Activated naive CD4-positive, alpha-beta T cell treated with anti-CD3 and anti-CD28 coated beads, Interleukin-2, amount 10 ng/mL, durations not matched to agents 7 days and 5 days (primary cell): ENCODE measurements at regions not wholly inside any gene's neighbourhood (a gene's known extent, or its start where the extent isn't known, plus 50 kb on each side); places are given as distances from the start of the nearest gene placed in this dataset.
"Not testable (repeated sequence)": the region's sequence is repeated elsewhere in the genome, so short reads cannot be mapped to it uniquely, and the experiment has no call there.

Experiments used
- CTCF ChIA-PET: fragments of 350-600 bp; sonication (Branson Sonifier 250); formaldehyde crosslinking; loops from one replicate; lab custom pipeline; 2021; ENCODE audit warnings: antibody characterized with exemption; lab: Charles Lee
- DNase-seq: peaks from one replicate; pipeline ENCODE4 v3.0.0-alpha.2; 2020
- H3K27ac Mint-ChIP-seq: one replicate; pipeline ENCODE4 v1.8.0; 2021; ENCODE audit warnings: mild to moderate bottlenecking, moderate library complexity, mixed read lengths
- H3K27me3 Mint-ChIP-seq: one replicate; pipeline ENCODE4 v1.8.0; 2021; ENCODE audit warnings: mild to moderate bottlenecking, mixed read lengths
- H3K36me3 Mint-ChIP-seq: one replicate; pipeline ENCODE4 v1.8.0; 2021; ENCODE audit warnings: mixed read lengths
- H3K4me1 Mint-ChIP-seq: one replicate; pipeline ENCODE4 v1.8.0; 2021; ENCODE audit warnings: mixed read lengths
- H3K4me3 Mint-ChIP-seq: one replicate; pipeline ENCODE4 v1.8.0; 2021; ENCODE audit warnings: mild to moderate bottlenecking, moderate library complexity, mixed read lengths
- H3K9me3 Mint-ChIP-seq: one replicate; pipeline ENCODE4 v1.8.0; 2021; ENCODE audit warnings: mixed read lengths

- H3K27ac Mint-ChIP-seq = no peak overlapping the region
- H3K4me1 Mint-ChIP-seq = no peaks in the 10 kb centered on the region
- H3K27me3 Mint-ChIP-seq = no peaks in the 10 kb centered on the region
- CTCF ChIA-PET = interaction anchor here (0.6 to 1.1 kb wide), 2 partner anchors 11 to 487 kb away, joined by 3 read pairs; no protein-coding TSS in a partner anchor
- no peaks in the 10 kb centered on the region for H3K36me3 Mint-ChIP-seq
- H3K9me3 Mint-ChIP-seq = no peaks in the 10 kb centered on the region
- no peak for DNase-seq
- H3K4me3 Mint-ChIP-seq = no peak overlapping the region
Observed at GRCh38 chr21:28419811-28420210, 572.9 kb downstream of the LTN1 start.

- CTCF ChIA-PET = interaction anchor here (1.1 kb wide), 1 partner anchor 12 kb away, joined by 3 read pairs; no protein-coding TSS in a partner anchor
- H3K4me1 Mint-ChIP-seq = no peaks in the 10 kb centered on the region
- H3K27me3 Mint-ChIP-seq = no peaks in the 10 kb centered on the region
- H3K36me3 Mint-ChIP-seq = no peaks in the 10 kb centered on the region
- DNase-seq = no peak
- H3K4me3 Mint-ChIP-seq = no peak overlapping the region
- no peak overlapping the region for H3K27ac Mint-ChIP-seq
- no peaks in the 10 kb centered on the region for H3K9me3 Mint-ChIP-seq
Observed at GRCh38 chr21:28418726-28419514, 573.8 kb downstream of the LTN1 start.

GRCh38 chr21:28410256-28410655, 582.4 kb downstream of the LTN1 start:
- CTCF ChIA-PET = no interaction called here
- Mint-ChIP-seq H3K27me3 (no peaks in the 10 kb centered on the region), H3K27ac (no peak overlapping the region), H3K4me1 (no peaks in the 10 kb centered on the region), H3K36me3 (no peaks in the 10 kb centered on the region), H3K4me3 (no peak overlapping the region), H3K9me3 (no peaks in the 10 kb centered on the region)
- DNase-seq = no peak

GRCh38 chr21:28402616-28402989, 590.1 kb downstream of the LTN1 start:
- H3K27ac Mint-ChIP-seq = no peak overlapping the region
- no peak overlapping the region for H3K4me3 Mint-ChIP-seq
- CTCF ChIA-PET = no interaction called here

GRCh38 chr21:28397040-28397439, 595.6 kb downstream of the LTN1 start:
- peaks cover 6% of the 10 kb centered on the region for H3K9me3 Mint-ChIP-seq
- CTCF ChIA-PET = no interaction called here
- H3K4me1 Mint-ChIP-seq = no peaks in the 10 kb centered on the region
- no peaks in the 10 kb centered on the region for H3K27me3 Mint-ChIP-seq
- DNase-seq = no peak
- no peak overlapping the region for H3K27ac Mint-ChIP-seq
- no peaks in the 10 kb centered on the region for H3K36me3 Mint-ChIP-seq
- no peak overlapping the region for H3K4me3 Mint-ChIP-seq

More at GRCh38 chr21:28402616-28402989, 590.1 kb downstream of the LTN1 start:
- Mint-ChIP-seq H3K36me3 (no peaks in the 10 kb centered on the region), H3K27me3 (no peaks in the 10 kb centered on the region), H3K4me1 (no peaks in the 10 kb centered on the region), H3K9me3 (no peaks in the 10 kb centered on the region)
- no peak for DNase-seq

- H3K4me1 Mint-ChIP-seq = no peaks in the 10 kb centered on the region
- CTCF ChIA-PET = no interaction called here
- H3K27me3 Mint-ChIP-seq = no peaks in the 10 kb centered on the region
- no peak for DNase-seq
- no peak overlapping the region for H3K4me3 Mint-ChIP-seq
- H3K9me3 Mint-ChIP-seq = peaks cover 6% of the 10 kb centered on the region
- H3K27ac Mint-ChIP-seq = no peak overlapping the region
- no peaks in the 10 kb centered on the region for H3K36me3 Mint-ChIP-seq
Observed at GRCh38 chr21:28396421-28396820, 596.3 kb downstream of the LTN1 start.

GRCh38 chr21:28393279-28393678, 599.4 kb downstream of the LTN1 start:
- Mint-ChIP-seq H3K27me3 (no peaks in the 10 kb centered on the region), H3K36me3 (no peaks in the 10 kb centered on the region), H3K4me3 (no peak overlapping the region), H3K9me3 (peaks cover 6% of the 10 kb centered on the region), H3K4me1 (no peaks in the 10 kb centered on the region), H3K27ac (no peak overlapping the region)
- no peak for DNase-seq
- CTCF ChIA-PET = no interaction called here

- Mint-ChIP-seq H3K27me3 (no peaks in the 10 kb centered on the region), H3K4me1 (no peaks in the 10 kb centered on the region), H3K27ac (no peak overlapping the region), H3K36me3 (no peaks in the 10 kb centered on the region), H3K9me3 (peaks cover 6% of the 10 kb centered on the region), H3K4me3 (no peak overlapping the region)
- no peak for DNase-seq
- CTCF ChIA-PET = no interaction called here
Observed at GRCh38 chr21:28391938-28392849, 600.5 kb downstream of the LTN1 start.

- no peak overlapping the region for H3K27ac Mint-ChIP-seq
- no peaks in the 10 kb centered on the region for H3K9me3 Mint-ChIP-seq
- H3K4me1 Mint-ChIP-seq = no peaks in the 10 kb centered on the region
- no peak overlapping the region for H3K4me3 Mint-ChIP-seq
- CTCF ChIA-PET = no interaction called here
- DNase-seq = no peak
- H3K36me3 Mint-ChIP-seq = no peaks in the 10 kb centered on the region
- no peaks in the 10 kb centered on the region for H3K27me3 Mint-ChIP-seq
Observed at GRCh38 chr21:28387220-28387619, 605.5 kb downstream of the LTN1 start.

GRCh38 chr21:28385845-28386244, 606.8 kb downstream of the LTN1 start:
- Mint-ChIP-seq H3K27me3 (no peaks in the 10 kb centered on the region), H3K4me1 (no peaks in the 10 kb centered on the region), H3K4me3 (no peak overlapping the region), H3K9me3 (no peaks in the 10 kb centered on the region), H3K36me3 (no peaks in the 10 kb centered on the region), H3K27ac (no peak overlapping the region)
- CTCF ChIA-PET = no interaction called here
- no peak for DNase-seq

- H3K36me3 Mint-ChIP-seq, DNase-seq, H3K9me3 Mint-ChIP-seq, H3K27me3 Mint-ChIP-seq, H3K4me3 Mint-ChIP-seq, H3K27ac Mint-ChIP-seq, CTCF ChIA-PET, H3K4me1 Mint-ChIP-seq: not testable (repeated sequence)
Observed at GRCh38 chr21:28381000-28381745, 611.5 kb downstream of the LTN1 start.

GRCh38 chr21:28380241-28380640, 612.4 kb downstream of the LTN1 start:
- DNase-seq = no peak
- H3K4me3 Mint-ChIP-seq = no peak overlapping the region
- H3K27ac Mint-ChIP-seq = no peak overlapping the region
- H3K27me3 Mint-ChIP-seq = no peaks in the 10 kb centered on the region
- CTCF ChIA-PET = no interaction called here
- no peaks in the 10 kb centered on the region for H3K36me3 Mint-ChIP-seq
- no peaks in the 10 kb centered on the region for H3K4me1 Mint-ChIP-seq
- peaks cover 2% of the 10 kb centered on the region for H3K9me3 Mint-ChIP-seq

GRCh38 chr21:28378026-28378425, 614.7 kb downstream of the LTN1 start:
- CTCF ChIA-PET = no interaction called here
- Mint-ChIP-seq H3K9me3 (peaks cover 2% of the 10 kb centered on the region), H3K27me3 (no peaks in the 10 kb centered on the region)

GRCh38 chr21:28375708-28376385, 616.8 kb downstream of the LTN1 start:
- Mint-ChIP-seq H3K4me1 (no peaks in the 10 kb centered on the region), H3K27ac (no peak overlapping the region)

More at GRCh38 chr21:28378026-28378425, 614.7 kb downstream of the LTN1 start:
- Mint-ChIP-seq H3K36me3 (no peaks in the 10 kb centered on the region), H3K4me1 (no peaks in the 10 kb centered on the region), H3K4me3 (no peak overlapping the region), H3K27ac (no peak overlapping the region)
- no peak for DNase-seq

More at GRCh38 chr21:28375708-28376385, 616.8 kb downstream of the LTN1 start:
- no peak for DNase-seq
- H3K27me3 Mint-ChIP-seq = no peaks in the 10 kb centered on the region
- H3K36me3 Mint-ChIP-seq = no peaks in the 10 kb centered on the region
- CTCF ChIA-PET = no interaction called here
- no peak overlapping the region for H3K4me3 Mint-ChIP-seq
- peaks cover 2% of the 10 kb centered on the region for H3K9me3 Mint-ChIP-seq
